ENCODE measurements at regions not wholly inside any gene's neighbourhood (a gene's known extent, or its start where the extent isn't known, plus 50 kb on each side); places are given as distances from the start of the nearest gene placed in this dataset.

DNA sequence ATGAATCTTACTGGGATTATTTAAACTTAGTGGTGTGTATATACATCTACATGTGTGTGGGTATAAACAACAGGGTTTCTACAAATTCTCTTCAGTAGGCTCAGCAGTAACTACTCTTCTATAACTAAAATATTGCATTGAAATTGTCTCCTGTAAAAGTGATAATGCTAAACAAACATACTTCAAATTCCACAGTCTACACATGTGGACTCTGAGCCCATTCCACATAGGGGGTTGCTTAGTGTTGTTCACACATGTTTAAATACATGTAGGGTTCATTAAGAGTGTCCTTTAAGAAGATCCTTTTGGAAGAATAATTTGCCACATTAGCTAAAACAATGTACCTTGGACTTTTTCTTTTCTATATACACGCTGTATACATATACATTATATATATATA, 152.8 kb upstream of the VRK2 start:
- Histone ChIP-seq H3K4me3 (no peak overlapping the region), H3K27ac (no peak overlapping the region), H3K27me3 (no peaks in the 10 kb centered on the region), H3K36me3 (no peaks in the 10 kb centered on the region), H3K4me1 (no peaks in the 10 kb centered on the region), H3K9me3 (no peaks in the 10 kb centered on the region)
- 50 to 100% methylated on average over 1 of the region's 1 CpG for WGBS, 2 donors (ENCODE audit: low coverage in 1 of 2)
- TF ChIP-seq POLR2AphosphoS5 (IDR thresholded peaks at IDR 0.05) (no peak), EP300 (IDR thresholded peaks at IDR 0.05) (no peak), POLR2A (IDR thresholded peaks at IDR 0.05) (no peak), CTCF (IDR thresholded peaks at IDR 0.05) (no peak)
- no peak for ATAC-seq

DNA sequence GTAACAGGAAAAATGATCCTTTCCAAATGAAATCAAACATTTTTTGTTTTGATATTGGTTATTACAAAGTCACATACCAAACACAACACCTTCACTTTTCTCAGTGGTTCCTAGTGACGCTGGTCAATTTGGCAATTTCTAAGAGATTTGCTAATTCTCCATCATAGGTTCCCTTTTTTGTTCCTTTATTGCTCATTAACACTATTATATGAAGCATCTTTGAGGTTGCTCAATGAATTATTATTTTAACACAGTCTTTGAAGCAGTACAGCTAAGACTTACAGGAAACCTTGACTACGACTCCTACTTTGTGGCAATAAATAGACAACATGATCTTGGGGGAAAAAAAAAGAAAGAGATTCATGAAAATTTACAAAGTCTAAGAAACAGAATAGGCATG, 152.2 kb upstream of the VRK2 start:
- no peak for ATAC-seq
- no peak overlapping the region for H3K27ac ChIP-seq
- H3K4me1 ChIP-seq, result no peaks in the 10 kb centered on the region
- no peaks in the 10 kb centered on the region for H3K9me3 ChIP-seq
- WGBS, 2 donors (ENCODE audit: low coverage in 1 of 2), result 94 to 100% methylated on average over 2 of the region's 2 CpGs
- H3K27me3 ChIP-seq, result no peaks in the 10 kb centered on the region
- TF ChIP-seq POLR2A (IDR thresholded peaks at IDR 0.05) (no peak), CTCF (IDR thresholded peaks at IDR 0.05) (no peak), POLR2AphosphoS5 (IDR thresholded peaks at IDR 0.05) (no peak), EP300 (IDR thresholded peaks at IDR 0.05) (no peak)
- no peak overlapping the region for H3K4me3 ChIP-seq
- no peaks in the 10 kb centered on the region for H3K36me3 ChIP-seq

DNA sequence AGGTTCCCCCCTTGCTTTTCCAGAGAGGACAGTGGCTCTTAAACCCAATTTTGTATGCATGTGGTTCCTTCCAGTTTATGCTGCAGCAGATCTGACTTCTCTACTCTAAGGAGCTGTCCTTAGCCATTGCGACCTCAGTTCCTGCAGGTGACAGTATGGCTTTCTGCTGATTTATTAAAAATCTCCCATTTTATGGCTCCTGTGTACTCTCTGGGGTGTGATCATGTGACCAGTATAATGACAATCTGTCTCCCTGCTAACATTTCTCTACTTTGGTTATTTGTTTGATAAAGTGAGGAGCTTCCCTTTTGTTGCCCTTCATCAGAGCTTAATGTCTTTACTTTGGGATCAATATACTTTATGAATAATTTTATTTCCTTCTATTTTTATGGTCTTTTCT, 148.7 kb upstream of the VRK2 start:
- no peaks in the 10 kb centered on the region for H3K36me3 ChIP-seq
- no peaks in the 10 kb centered on the region for H3K4me1 ChIP-seq
- no peak for ATAC-seq
- no peaks in the 10 kb centered on the region for H3K9me3 ChIP-seq
- no peak overlapping the region for H3K4me3 ChIP-seq
- 75 to 93% methylated on average over 1 of the region's 1 CpG for WGBS, 2 donors (ENCODE audit: low coverage in 1 of 2)
- H3K27me3 ChIP-seq, result no peaks in the 10 kb centered on the region
- H3K27ac ChIP-seq, result no peak overlapping the region
- TF ChIP-seq POLR2AphosphoS5 (IDR thresholded peaks at IDR 0.05) (no peak), CTCF (IDR thresholded peaks at IDR 0.05) (no peak), EP300 (IDR thresholded peaks at IDR 0.05) (no peak)

GRCh38 chr2:57899898-57900297, 146.7 kb upstream of the VRK2 start:
- Histone ChIP-seq H3K4me3 (no peak overlapping the region), H3K27ac (no peak overlapping the region), H3K9me3 (no peaks in the 10 kb centered on the region), H3K27me3 (no peaks in the 10 kb centered on the region), H3K36me3 (no peaks in the 10 kb centered on the region), H3K4me1 (no peaks in the 10 kb centered on the region)
- TF ChIP-seq POLR2AphosphoS5 (IDR thresholded peaks at IDR 0.05) (no peak), CTCF (IDR thresholded peaks at IDR 0.05) (no peak), POLR2A (IDR thresholded peaks at IDR 0.05) (no peak), EP300 (IDR thresholded peaks at IDR 0.05) (no peak)
- no peak for ATAC-seq
- WGBS, 2 donors (ENCODE audit: low coverage in 1 of 2), result 67 to 72% methylated on average over 1 of the region's 1 CpG

DNA sequence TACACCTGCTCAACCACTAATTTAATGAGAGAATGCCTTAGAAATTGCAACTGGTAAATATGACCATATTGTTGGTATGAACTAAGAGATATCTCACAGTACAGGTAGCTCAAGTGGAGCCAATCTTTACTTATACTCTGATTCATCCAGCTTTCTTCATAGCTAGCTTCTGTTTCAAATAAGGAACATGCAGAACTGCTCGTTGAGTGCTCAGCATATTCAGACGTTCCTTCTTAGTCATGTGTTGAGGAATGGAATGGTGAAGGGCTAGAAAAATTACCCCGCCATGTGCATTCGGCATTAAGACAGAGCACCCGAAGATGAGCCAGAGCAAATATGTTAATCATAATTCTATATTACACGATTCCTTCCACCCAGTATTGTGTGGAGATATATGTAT, 144.0 kb upstream of the VRK2 start:
- Histone ChIP-seq H3K4me3 (no peak overlapping the region), H3K36me3 (no peaks in the 10 kb centered on the region), H3K27ac (no peak overlapping the region), H3K4me1 (no peaks in the 10 kb centered on the region), H3K9me3 (no peaks in the 10 kb centered on the region), H3K27me3 (no peaks in the 10 kb centered on the region)
- no peak for ATAC-seq
- 71 to 73% methylated on average over 6 of the region's 6 CpGs for WGBS, 2 donors (ENCODE audit: low coverage in 1 of 2)
- TF ChIP-seq POLR2A (IDR thresholded peaks at IDR 0.05), result no peak
- no peak for TF ChIP-seq POLR2AphosphoS5 (IDR thresholded peaks at IDR 0.05)
- TF ChIP-seq CTCF (IDR thresholded peaks at IDR 0.05), result no peak
- TF ChIP-seq EP300 (IDR thresholded peaks at IDR 0.05), result no peak
